HepG2 (cell line): ENCODE measurements at regions not wholly inside any gene's neighbourhood (a gene's known extent, or its start where the extent isn't known, plus 50 kb on each side); places are given as distances from the start of the nearest gene placed in this dataset.
A peak's percentile ranks its signal among the peaks of the same experiment; 100 is the strongest.

ENCODE experiments used
- ETS1 ChIP-seq: sonication (generic); formaldehyde crosslinking; IDR thresholded peaks from 2 replicates; pipeline ENCODE4 v1.4.0; 2020; ENCODE audit warnings: missing genetic modification reagents
- FUBP1 ChIP-seq: sonication (generic); formaldehyde crosslinking; IDR thresholded peaks from 2 replicates; pipeline ENCODE4 v1.5.1; 2020; ENCODE audit warnings: missing genetic modification reagents, mild to moderate bottlenecking, borderline replicate concordance
- MATR3 ChIP-seq: sonication (generic); formaldehyde crosslinking; IDR thresholded peaks from 2 replicates; pipeline ENCODE4 v1.4.0; 2020; ENCODE audit warnings: missing genetic modification reagents
- RXRA ChIP-seq: sonication (generic); formaldehyde crosslinking; IDR thresholded peaks from 2 replicates; pipeline ENCODE4 v1.5.1; 2020; ENCODE audit warnings: missing genetic modification reagents
- SP4 ChIP-seq: sonication (generic); formaldehyde crosslinking; IDR thresholded peaks from 2 replicates; pipeline ENCODE4 v1.8.1; 2023; ENCODE audit warnings: mild to moderate bottlenecking, missing genetic modification reagents
- ZBTB4 ChIP-seq: sonication (generic); formaldehyde crosslinking; IDR thresholded peaks from 2 replicates; pipeline ENCODE4 v1.4.0; 2020; ENCODE audit warnings: missing genetic modification reagents, mild to moderate bottlenecking, borderline replicate concordance
- ZFP1 ChIP-seq: IDR thresholded peaks from 2 replicates; pipeline ENCODE4 v1.6.1; 2016
- ZNF318 ChIP-seq: sonication (generic); formaldehyde crosslinking; IDR thresholded peaks from 2 replicates; pipeline ENCODE4 v1.4.0; 2020; ENCODE audit warnings: mild to moderate bottlenecking, missing genetic modification reagents
- ZNF574 ChIP-seq: sonication (generic); formaldehyde crosslinking; IDR thresholded peaks from 2 replicates; pipeline ENCODE4 v1.4.0; 2020; ENCODE audit warnings: missing genetic modification reagents

- TF ChIP-seq FUBP1 (peak; percentile 53; the same call in 1 of the 2 replicates), ETS1 (no peak), ZNF574 (CRISPR knock-in tag) (peak; percentile 76), ZNF318 (CRISPR knock-in tag) (peak; percentile 97), SP4 (CRISPR knock-in tag) (peak; percentile 63; the same call in 1 of the 2 replicates), MATR3 (no peak), RXRA (CRISPR knock-in tag) (peak; percentile 100), ZBTB4 (CRISPR knock-in tag) (peak; percentile 98), ZFP1 (CRISPR knock-in tag) (peak; percentile 78; the same call in 1 of the 2 replicates)
These were observed 165.6 kb upstream of the IER5L start (continued) for GRCh38 chr9:129343424-129344375.
